ENCODE measurements at regions not wholly inside any gene's neighbourhood (a gene's known extent, or its start where the extent isn't known, plus 50 kb on each side); places are given as distances from the start of the nearest gene placed in this dataset.

DNA sequence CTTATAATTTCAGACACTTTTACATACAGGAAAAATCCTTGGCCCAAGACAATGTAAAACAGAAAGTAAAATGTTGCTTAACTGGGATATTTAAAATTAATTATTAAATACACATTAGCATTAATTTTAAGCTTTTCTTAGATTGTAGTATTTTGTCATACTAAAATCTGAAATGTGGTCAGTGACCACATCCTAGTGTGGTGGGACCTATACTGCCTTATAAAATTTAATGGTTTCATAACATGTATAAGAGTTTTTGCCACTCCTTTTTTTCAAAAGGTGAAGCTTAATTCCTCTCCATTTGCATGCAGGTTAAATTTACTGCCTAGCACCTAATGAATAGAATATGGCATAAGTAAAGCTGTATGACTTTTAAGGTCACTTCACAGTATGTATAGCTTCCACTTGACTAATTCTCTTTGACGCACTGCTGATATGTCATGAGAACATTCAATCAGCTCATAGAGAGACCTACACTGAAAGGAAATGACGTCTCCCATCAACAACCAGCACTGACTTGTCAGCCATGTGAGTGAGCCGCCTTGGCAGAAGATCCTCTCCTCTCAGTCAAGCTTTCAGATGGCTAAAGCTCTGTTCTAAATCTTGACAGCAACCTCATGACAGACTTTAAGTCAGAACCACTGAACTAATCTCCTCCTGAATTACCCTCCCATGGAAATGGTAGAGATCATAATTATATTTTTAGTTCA, 847.8 kb downstream of the SI start:
- no peak for DNase-seq

DNA sequence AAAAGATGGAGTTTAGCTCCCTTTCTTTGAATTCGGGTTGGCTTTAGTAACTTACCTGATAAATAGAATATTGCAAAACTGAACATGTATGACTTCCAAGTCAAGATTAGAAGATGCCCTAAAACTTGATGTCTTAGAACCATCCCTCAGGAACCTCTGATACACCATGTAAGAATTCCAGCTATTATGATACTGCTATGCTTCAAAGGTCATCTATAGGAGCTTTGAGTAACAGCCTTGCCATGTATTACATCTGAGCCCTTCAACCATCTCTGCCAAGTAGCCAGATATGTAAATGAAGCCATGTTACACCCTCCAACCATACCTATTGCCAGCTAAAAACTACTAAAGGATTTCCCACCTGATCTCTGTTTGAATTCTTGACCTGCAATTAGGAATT, 854.2 kb downstream of the SI start:
- DNase-seq: no peak

DNA sequence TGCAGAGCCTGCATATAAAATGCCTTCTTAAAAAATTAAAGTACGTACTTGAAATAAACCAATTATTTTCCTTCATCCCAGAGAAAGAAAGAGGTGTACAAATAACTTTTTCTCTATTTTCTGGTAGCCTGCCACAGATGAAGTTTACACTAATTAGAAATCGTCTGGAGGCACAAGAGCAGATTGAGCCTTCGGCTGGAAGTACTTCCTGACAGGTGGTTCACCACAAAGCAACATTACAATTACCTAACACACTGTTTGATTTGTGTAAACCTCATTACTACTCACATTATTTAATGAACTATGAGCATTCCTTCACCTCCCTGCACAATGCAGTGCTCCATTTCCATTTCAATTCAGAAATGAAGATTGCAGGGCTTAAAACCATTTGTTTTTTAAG, 856.1 kb downstream of the SI start:
- no peak for DNase-seq

DNA sequence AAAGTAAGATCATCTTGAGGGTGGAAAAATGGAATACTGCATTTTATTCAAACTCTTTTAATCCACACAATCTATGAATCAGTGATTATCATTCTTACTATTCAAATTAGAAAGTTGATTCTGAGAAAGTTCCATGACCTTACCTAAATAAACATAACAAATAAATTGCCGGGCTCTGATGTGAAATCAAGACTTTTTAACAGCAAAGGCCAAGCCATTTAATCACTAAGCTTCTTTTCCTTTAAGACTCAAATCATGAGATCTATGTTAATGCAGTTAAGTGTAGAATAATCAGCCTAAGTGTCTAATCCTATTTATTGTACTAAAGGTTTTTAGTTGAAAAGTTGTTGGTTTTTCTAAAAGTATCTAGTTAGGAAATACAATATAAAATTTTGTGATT, 857.0 kb downstream of the SI start:
- no peak for DNase-seq

DNA sequence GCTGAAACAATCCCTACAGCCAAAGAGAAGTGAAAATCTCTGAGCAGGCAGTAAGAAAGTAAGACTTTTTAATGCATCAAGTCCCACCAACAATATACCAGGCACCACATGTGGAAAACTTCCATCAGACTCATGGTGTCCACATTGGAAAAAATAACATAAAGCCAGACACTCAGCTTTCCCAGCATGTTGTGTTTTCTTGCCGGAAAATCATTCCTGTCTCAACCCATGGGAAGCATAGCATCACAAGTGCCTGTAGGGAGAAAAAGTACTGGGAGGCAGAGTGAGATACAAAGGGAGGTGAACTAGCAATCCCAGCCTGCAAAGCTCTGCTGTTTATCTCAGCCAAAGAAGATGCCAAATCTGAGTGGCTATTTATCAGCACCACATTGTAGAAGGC, 868.9 kb downstream of the SI start:
- no peak for DNase-seq

DNA sequence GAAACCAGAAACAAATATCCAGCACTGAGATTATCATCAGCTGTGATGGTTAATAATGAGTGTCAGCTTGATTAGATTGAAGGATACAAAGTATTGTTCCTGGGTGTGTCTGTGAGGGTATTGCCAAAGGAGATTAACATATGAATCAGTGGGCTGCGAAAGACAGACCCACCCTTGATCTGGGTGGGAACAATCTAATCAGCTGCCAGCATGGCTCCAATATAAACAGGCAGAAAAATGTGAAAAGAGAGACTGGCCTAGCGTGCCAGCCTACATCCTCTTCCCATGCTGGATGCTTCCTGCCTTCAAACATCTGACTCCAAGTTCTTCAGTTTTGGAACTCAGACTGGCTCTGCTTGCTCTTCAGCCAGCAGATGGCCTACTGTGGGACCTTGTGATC, 869.5 kb downstream of the SI start:
- DNase-seq: no peak

DNA sequence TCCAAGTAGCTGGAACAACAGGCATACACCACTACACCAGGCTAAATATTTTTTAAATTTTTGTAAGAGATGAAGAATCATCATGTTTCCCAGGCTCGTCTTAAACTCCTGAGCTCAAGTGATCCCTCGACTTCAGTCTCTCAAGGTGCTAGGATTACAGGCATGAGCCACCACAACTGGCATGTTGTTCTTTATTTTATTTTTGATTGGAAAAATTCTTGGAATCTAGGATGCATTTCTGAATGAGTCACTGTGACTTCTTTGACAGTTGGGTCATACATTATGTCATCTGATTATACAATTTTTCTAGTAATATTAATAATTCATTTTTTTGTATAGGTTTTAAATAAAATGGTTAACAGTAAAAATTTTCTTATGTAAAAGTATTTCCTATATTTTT, 870.2 kb downstream of the SI start:
- DNase-seq: no peak

DNA sequence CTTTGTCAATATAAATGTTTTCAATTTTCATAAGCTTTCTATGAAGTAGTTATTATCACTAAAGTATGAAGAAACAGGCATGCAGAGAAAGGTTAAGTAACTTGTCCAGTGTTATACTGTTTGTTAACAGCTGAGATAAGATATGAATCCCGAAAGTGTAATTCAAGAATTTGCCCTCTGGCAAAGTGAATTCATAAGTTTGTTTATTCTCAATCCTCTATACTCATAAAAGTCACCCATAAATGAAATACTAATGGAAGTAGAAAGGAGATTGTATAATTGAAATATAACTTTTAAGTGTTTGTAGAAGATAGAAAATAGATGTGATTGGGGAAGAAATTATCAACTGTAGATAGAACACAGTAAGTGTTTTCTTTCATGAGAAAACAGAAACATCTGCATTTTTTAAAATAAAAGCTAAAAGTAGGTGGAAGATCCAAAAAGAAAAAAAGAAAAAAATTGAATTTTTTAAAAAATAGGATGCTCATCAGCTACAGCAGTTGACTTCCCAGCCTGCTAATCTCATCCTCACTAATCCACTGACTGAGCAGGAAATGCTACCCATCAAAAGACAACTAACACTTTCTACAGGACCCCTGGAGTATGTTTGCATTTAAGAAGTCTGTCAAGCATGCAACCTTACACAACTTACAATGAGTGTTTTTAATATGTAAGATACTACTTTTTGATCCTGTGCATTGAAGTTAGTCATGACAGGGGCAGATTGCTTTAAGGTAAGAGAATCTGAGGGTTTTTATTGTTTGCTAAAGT, 878.1 kb downstream of the SI start:
- DNase-seq: no peak

DNA sequence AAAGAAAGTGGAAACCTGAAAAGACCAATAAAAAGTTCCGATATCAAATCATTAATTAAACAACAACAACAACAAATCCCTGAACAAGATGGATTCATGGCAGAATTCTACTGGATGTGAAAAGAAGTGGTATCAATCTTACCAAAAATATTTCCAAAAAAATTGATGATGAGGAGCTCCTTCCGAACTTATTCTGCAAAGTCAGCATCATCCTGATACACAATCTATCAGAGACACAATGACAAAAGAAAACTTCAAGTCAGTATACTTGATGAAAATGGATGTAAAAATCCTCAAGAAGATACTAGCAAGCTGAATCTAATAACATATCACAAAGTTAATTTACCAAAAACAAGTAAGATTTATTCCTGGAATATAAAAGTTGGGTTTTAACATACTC, 881.8 kb downstream of the SI start:
- no peak for DNase-seq

DNA sequence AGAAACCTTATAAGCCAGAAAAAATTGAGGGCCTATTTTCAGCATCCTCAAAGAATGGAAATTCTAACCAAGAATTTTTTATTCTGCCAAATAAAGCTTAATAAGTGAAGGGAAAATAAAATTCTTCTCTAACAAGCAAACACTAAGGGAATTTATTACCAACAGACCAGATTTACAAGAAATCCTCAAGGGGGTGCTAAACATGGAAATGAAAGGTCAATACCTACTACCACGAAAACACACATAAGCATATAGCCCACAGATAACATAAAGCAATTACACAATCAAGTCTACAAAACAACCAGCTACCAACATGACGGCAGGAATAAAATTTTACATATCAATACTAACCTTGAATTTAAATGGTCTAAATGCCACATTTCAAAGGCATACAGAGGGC, 883.5 kb downstream of the SI start:
- no peak for DNase-seq

DNA sequence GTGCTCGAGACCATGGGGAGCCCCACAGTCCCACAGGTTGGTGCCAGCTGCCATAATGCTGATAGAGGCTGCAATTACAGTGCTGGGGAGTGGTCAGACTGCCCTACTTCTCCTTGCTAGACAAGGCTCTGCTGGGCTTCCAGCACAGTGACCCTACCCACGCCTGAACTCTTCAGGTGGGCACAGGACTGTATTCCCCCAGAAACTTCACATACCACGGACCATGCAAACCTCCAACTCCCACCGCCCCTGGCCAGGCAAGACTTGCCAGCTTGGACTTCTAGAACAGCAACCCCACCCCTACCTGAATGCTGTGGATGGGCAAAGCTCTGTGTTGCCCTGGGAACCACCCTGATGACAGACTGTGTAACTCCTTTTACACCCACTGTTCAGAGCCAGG, 885.3 kb downstream of the SI start:
- no peak for DNase-seq

DNA sequence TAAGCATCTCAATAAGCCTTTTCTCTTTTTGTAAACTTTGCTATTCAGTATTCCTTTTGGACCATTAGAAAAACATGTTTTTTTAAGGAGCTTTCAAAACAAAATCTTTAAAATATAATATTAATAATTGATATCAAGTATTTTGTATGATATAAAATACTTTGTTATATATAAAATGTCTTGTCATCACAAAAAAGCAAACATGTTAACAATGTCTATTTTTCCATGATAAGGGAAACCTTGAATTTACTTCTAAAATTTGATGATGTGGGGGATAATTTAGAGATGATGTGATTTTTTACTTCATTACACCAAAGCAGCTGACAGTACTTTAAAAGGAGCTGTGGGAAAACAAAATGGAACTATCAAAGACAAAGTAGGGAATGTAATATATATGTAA, 887.7 kb downstream of the SI start:
- DNase-seq: no peak

DNA sequence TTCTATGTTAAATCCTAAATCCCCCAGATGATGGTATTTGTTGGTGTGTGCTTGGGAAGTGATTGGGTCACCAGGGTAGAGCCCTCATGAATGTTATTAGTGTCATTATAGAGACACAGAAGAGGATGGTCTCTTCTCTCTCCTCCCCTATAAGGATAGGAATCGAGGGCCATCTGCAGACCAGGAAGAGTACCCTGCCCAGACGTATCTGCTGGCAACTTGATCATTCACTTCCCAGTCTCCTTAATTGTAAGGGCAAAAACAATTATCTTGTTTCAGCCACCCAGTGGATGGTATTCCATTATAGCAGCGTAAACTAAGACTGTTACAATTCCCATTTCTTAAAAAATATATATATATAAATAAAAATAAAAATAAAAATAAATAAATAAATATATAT, 892.2 kb downstream of the SI start:
- no peak for DNase-seq

DNA sequence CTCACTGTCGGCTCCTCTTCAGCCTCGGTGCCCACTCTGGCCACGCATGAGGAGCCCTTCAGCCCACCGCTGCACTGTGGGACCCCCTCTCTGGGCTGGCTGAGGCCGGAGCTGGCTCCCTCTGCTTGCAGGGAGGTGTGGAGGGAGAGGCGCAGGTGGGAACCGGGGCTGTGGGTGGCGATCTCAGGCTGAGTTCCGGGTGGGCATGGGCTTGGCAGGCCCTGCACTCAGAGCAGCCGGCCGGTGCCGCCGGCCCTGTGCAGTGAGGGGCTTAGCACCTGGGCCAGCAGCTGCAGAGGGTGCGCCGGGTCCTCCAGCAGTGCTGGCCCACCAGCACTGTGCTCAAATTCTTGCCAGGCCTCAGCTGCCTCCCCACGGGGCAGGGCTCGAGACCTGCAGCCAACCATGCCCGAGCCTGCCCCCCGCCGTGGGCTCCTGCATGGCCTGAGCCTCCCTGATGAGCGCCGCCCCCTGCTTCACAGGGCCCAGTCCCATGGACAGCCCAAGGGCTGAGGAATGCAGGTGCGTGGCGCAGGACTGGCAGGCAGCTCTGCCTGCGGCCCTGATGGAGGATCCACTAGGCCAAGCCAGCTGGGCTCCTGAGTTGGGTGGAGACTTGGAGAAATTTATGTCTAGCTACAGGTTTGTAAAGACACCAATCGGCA, 899.1 kb downstream of the SI start:
- DNase-seq: no peak

DNA sequence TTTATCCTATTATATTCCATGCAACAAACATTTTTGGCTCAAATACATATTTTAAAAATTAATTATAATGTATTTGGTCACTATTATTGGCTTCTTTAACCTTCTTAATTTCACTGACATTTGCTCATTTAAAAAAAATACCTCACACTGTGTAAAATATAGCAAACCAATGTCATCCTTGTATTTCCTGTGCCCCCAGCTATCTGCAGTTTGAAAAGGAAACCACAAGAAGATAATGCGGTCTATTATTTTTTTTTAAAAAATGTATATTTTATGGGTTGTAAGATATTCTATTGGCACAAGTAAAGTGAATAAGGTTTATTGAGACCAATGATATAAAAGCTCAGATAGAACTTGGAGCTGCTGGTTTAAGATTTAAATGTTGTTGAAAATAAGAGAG, 904.2 kb downstream of the SI start:
- no peak for DNase-seq

DNA sequence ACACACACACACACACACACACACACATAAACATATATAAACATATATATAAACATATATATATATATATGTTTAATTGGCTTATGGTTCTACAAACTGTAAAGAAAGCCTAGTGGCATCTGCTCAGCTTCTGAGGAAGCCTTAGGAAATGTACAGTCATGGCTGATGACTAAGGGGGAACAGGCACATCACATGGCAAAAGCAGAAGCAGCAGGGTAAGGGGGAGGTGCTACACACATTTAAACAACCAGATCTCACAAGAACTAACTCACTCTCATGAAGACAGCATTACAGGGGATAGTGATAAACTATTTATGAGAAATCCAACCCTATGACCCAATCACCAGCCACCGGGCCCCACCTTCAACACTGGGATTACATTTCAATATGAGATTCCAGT, 922.9 kb downstream of the SI start:
- no peak for DNase-seq

DNA sequence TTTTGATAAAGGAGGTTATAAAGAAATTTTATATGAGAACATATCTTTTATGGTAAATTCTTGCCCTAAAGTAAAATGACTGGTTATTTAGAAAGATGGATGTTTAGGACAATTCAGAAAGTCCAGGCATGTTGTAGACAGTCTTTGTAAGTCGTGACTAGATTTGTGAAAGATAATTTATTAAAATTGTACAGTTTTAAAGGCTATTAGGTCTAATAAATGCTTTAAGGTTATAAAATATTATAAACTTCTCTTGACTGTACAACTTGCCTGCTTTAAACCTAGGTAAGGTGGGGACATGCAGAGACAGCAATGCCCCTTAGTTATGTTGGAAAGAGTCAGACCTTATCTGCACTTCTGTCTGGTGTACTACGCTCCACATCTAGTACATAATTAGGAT, 933.5 kb downstream of the SI start:
- DNase-seq: no peak

DNA sequence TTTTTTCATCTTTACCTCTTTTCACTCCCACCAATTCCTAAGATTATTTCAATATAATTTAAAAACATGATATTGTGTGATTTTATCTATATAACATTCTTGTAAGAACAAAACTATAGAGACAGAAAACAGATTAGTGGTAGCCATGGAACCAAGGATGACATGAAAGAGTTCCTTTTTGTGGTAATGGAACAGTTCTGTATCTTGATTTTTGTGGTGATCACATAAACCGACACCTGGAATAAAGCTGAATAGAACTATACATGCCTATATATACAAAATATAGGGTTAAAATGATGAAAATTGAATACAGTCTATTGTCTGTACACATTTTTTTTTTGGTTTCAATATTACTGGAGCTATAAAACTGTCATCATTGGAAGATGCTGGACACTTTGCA, 945.4 kb downstream of the SI start:
- no peak for DNase-seq

DNA sequence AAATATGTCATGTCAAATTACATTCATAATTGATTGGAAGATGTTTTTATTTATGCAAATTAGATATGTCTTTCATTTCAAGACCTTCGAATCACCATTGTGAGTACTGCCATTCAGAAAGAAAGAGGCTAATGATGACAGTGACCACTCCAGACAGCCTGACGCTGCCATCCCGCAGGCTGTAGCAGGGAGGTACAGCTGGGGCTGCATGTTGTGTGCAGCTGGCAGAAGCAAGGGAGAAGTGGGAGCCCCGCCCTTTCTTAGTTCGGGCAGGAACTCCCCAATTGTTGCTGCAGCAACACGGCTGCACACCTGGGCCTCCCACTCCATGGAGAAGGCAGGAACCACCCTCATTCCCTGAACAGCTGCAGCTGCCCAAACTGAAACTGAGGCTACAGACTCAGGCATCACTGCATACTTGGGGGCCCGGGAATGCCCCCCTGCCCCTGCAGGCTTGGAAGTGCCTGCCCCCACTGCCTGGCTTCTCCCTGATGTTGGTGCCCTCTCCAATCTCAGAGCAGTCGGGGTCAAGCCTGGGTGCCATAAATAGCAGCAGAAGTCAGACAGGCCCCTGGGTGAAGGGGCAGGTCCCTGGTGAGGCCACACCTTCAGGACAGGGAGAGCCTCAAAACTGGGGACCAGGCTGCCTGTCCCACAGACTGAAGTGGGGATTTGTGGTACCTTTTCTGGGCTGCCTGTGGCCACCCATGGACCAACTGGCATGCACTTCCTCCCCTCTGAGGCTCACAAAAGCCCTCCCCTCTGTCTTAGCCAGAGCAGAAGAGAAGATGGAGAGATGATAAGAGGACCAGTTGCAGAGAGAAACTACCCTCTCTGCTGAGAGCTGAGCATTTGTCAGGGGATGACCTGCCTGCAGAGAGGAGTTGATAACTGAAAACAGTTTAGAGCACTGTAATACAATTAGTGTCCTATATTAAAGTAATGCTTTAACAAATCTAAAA, 964.6 kb downstream of the SI start:
- no peak for DNase-seq

DNA sequence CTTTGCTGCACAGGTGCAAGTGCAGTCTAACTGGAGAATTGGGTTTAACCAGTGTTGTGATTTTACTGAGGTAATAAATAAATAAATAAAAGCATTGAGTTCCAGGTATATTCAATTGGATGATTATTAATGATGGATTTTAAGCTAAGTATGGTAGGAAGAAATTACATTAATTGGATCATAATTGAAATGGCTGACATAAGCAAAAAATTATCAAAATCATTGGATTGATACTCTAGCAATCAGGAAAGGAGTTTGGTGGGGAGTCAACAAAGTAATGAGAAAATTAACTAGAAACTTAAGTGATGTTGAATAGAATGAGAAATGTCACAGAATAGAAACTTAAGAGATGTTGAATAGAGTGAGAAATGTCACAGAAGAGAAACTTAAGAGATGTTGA, 981.9 kb downstream of the SI start:
- no peak for DNase-seq

DNA sequence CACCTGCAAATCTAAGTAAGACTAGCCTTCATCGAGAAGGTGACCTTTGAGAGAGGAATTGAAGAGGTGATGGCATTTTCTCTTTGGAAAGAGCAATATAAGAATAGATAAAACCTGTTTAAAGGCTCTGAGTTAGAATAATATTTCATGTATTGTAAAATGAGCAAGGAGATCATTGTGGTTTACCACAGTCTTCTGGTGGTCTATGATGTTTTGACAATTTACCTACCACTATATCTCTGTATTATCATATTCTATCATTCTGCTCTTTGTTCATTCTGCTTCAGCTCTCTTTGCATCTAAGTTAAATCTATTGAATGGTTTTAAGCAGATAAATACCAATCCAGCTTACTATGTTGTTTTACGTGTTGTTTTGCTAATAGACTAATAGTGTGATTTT, 982.3 kb downstream of the SI start:
- DNase-seq: no peak

DNA sequence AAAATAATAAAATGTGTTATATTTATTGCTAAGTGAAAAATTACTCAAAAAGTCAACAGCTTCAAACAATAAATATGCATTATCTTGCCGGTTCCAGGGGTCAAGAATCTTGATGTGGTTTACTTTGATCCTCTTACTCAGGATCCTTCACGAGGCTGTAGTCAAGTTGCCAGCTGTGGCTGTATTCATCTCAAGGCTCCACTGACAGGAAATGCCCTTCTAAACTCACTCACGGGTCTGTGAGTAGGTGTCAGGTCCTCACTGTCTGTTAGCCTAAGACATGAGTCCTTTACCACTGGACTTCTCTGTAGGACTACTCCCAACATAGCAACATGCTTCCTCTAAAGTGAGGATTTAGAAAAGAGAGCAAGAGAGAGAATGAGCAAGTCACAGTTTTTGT, 983.0 kb downstream of the SI start:
- no peak for DNase-seq

DNA sequence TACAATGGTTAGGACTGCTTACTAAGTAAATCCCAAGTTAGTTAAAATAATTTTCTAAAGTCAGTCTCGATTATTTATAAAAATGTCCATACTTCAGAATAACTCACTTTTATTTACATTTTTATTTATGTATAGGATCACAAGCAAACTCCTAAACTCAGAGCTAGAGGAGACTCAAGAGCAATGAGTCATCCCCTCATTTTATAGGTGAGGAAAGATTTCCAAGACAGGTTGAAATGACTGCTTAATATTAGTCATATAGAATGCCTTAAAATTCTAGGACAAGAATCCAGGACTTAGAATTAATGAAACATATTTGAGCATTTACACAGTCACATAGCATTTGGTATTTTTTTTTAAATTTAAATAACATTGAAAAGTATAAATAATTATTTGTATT, 983.8 kb downstream of the SI start:
- no peak for DNase-seq
